HG03159 (cell line): ENCODE measurements at regions not wholly inside any gene's neighbourhood (a gene's known extent, or its start where the extent isn't known, plus 50 kb on each side); places are given as distances from the start of the nearest gene placed in this dataset.
"Not testable (repeated sequence)": the region's sequence is repeated elsewhere in the genome, so short reads cannot be mapped to it uniquely, and the experiment has no call there.

Experiments used
- ATAC-seq: cut with Tn5 transposase; IDR thresholded peaks from one replicate; pipeline ENCODE4 v1.9.1; 2021; ENCODE audit warnings: mild to moderate bottlenecking, moderate library complexity; ENCODE audit not compliant: unreplicated experiment

DNA sequence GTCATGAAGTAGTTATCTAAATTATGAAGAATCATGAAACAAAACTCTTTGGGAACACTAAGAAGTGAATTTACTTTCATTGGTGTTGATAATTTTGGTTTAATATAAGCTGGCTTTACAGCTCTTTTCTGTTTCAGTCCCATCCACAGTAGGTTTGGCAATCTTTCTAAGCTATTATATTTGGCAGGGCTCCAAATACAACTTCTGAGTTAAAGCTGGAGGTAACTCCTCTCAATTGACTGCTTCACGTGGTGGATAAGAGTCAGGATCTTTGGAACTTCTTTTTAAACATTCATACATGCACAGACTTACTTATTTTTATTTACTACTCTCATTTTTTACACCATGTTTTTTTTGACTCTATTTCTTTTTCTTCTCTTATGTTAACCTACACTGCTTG lies 106.5 kb upstream of the EPHA3 start:
- no peak for ATAC-seq

DNA sequence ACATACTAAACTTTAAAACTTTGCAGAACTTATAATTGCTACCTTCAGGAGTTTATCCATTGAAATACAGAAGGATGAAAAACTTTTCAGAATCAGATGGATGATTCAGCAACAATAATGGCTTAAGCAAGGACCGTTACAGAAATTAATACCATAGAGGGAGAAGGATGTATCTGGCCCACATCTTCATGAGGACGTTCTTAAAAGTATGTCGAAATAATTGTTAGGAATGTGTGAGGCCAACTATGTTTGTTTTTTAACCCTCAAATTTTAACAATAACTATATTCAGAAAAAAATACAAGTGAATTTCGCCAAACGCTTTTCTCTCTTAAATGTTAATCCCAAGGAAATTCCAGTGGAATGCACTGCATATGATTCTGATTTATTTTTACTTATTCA lies 105.2 kb upstream of the EPHA3 start:
- ATAC-seq = no peak

DNA sequence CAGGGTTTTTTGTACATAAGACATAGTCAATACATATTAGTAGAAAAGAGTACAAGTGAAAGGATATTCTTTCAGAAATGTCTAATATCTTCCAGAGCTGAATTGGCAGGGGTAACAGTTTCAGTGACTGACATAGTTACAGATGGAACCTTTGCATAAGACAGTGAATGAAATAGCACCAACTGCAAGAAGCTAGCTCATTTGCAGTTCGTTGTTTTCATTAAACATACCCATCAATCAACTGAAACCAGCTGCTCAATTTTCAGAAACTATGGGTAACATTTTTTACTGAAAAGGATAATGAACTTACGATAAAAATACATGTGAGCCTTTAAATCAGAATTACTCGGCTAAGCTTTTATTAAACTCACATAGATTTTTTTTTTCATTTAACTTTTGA lies 93.9 kb upstream of the EPHA3 start:
- ATAC-seq = no peak

DNA sequence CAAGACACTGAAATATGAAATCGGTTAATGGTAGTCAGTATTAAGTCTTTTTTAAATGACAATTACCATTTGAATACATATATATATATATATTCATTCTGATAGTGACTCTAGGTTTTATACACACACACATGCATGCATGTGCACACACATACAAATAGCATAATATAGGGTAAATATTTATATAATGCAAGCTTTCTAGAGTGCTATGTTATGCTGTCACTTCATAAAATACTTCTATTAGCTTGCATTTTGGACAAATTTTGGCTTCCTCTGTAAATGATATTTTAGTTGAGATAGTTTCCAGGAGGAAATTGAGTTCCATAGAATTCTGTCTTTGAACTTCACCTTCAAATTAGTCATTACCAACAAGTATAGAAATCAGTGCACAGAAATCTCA lies 89.9 kb upstream of the EPHA3 start:
- ATAC-seq = no peak

DNA sequence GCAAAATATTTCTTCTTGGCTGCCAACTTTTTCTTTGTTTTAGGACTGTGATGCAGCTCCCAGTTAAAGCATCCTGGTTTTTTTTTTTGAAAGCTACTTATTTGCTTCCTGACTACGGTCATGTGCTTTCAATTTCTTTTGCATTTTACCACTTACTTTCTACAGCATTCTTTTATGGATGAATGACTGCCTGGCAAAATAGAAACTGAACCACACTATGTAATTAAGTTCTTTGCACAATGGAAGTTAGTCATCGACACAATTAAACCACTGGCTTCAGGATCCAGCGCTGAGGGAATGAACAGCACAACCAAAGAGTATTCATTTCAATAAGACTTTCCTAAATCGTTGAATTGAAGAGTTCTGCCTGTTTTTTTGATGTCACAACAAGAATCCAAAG lies 82.2 kb upstream of the EPHA3 start:
- ATAC-seq = no peak

DNA sequence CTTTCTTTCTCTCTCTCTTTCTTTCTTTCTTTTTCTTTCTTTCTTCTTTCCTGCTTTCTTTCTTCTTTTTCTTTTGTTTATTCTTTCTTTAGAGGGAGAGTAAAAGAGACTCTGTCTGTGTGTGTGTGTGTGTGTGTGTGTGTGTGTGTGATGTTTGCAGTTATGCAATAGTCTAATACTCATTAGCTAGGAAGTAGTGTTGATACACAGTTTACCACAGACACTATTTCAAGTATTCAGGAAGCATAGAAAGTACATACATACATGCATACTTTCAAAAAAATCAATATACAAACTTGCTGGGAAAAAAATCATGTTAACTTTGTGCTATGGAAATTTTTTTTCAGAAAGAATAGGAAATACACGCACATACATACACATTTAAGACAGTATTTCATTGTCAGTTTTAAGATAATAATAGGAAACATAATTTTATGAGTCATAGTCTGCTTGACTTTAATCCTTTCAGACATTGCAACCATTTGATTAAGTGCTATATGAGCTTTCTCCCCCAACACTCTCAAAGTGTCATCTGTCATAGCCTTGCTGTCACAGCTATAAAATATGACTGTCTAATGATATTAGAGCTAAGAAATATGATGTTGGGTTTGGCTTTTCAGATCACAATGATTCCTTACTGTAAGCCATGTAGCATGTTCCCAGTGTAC lies 74.9 kb upstream of the EPHA3 start:
- no peak for ATAC-seq

DNA sequence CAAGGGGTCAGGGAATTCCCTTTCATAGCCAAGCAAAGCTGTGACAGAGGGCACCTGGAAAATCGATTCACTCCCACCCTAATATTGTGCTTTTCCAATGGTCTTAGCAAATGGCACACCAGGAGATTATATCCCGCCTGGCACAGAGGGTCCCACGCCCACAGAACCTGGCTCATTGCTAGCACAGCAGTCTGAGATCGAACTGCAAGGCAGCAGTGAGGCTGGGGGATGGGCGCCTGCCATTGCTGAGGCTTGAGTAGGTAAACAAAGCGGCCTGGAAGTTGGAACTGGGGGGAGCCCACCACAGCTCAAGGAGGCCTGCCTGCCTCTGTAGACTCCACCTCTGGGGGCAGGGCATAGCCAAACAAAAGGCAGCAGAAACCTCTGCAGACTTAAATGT lies 72.7 kb upstream of the EPHA3 start:
- ATAC-seq = not testable (repeated sequence)

DNA sequence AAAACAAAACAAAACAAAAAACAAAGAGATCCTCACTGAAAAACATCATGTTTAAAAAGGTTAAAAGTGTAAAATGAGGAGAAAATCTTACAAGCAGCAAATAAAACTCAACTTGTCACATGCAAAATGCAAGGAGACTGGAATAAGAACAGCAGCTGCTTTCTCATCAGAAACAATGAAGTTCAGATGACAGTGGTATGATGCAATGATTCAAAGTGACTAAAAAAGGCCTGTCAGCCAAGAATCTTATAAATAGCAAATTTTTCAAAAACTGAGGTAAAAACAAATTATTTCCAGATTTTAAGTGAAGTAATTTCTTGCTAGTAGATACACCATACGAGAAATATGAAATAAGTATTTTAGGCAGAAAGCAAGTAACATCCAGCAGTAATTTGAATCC lies 68.6 kb upstream of the EPHA3 start:
- no peak for ATAC-seq

DNA sequence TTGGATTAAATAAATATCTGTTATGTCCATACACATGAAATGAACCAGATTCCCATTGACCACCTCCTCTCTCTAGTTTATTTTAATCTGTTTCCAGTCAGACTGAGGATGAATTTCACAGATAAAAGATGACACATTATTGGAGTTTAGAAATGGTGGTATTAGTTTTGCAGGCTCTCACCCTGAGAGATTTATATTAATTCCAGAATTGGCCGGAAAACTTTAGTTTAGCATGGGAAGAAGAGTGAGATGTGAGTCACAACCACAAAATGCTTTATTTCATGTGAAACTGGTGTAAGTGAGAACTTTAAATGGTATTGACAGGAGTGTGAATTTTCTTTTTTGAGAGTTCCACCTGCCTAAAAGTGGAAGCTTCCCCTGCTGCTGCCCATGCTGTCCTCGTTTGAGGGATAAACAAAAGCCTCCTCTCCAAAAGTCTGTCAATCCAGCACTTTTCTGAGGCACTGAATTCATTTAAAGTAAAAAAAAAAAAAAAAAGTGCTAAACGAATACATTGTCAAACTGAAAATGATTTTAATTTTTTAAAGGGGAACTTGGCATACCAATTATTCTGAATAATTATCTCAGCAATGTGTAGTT lies 65.1 kb upstream of the EPHA3 start:
- ATAC-seq = no peak

DNA sequence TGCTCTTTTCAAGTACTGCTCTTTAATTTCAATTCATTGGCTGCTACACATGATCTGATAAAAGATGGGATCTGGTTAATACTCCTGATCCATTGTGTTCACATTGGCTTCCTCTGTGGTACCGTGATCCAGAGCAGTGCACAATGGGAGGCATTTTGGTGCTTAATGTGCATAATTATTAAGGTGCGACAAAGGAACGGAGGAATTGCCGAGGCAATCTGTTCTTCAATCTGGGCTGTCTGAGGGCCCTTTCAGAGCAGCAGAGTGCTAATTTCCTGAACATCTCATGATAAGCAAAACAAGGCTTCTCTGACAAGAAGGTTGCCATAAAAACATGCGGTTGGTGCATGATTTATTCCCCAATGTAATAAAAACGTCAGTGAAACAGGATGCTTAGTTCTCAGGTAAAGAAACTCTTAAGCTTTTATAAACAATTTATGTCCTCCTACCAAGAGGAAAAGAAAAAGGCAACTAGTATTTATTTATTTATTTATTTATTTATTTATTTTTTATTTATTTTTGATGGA lies 64.0 kb upstream of the EPHA3 start:
- ATAC-seq = no peak

DNA sequence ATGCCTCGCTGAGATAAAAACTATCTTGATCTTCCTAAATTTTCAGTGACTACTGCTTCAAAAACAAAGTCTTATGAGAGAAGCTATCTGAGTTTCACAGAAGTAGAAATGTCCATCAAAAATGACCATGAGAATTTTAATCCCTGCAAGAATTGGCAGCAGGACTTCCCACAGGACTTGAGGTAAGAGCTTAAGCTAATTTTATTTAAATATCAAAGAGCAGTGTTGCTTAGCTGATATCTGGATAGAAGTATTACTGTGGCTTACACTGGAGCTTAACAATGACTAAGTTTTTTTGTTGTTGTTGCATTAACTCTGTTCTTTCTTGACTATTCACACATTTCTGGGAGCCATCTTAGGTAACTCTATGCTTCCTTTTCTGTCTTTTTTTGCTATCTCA lies 60.8 kb upstream of the EPHA3 start:
- ATAC-seq = no peak

DNA sequence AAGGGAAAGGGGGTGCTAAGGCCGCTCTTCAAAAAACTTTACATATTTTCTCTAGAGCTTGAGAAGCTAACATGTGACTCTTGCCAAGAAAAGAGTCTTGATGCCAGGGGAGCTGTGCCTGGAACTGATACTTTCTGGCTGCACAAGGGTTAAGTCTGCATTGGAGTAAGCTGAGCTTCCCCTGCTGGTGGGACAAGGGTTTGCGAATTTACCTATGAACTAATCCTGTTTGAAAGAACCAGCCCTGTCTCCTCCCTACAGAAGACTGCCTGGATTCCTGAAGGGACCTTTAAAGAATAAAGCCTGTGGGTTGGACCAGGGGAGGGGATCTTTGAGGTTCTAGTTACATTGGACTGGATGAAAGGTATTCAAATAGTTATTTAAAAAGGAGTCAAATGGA lies 58.3 kb upstream of the EPHA3 start:
- ATAC-seq = no peak

DNA sequence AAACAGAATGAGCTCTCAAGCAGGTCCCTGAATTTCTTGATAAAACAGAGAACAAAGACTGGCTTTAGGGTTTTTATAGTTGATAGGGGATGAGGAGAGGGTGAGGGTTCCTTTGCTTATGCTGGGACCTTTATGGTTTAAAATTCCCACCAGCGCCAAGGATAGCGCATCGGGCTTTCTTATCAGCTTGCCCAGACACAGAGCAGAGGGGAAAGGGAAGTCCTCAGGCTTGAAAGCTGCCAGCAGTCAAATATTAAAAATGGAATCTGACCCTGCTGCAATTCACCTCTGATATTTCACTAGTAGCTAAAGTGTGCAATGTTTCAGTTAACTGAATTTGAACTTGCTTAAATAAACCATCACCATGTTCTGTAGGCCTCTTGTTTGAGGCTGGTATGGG lies 55.0 kb upstream of the EPHA3 start:
- ATAC-seq = no peak

DNA sequence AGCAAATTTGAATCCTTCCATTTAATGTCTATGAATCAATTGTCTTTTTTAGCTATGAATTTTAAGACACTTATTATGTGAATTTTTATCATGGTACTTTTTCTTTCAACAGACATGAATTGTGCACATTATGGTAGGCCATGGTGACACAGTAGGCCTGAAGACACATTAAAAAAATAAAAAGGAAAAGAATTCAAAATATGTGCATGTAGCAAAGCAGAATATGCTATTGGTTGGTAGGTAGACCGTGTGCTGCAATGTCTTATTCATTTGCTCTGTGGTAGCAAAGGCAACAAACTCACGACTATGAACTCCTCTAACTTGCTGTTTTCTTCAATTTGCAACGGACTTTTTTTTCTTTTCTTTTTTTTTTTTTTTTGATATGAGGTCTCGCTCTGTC lies 50.0 kb upstream of the EPHA3 start:
- ATAC-seq = no peak
